ENCODE measurements at regions not wholly inside any gene's neighbourhood (a gene's known extent, or its start where the extent isn't known, plus 50 kb on each side); places are given as distances from the start of the nearest gene placed in this dataset.

GRCh38 chr18:47758000-47758399 lies 172.5 kb downstream of the SMAD2 start:
- Mint-ChIP-seq H3K36me3 (no peaks in the 10 kb centered on the region), H3K27ac (no peak overlapping the region), H3K4me3 (no peak overlapping the region), H3K9me3 (peaks cover 13% of the 10 kb centered on the region), H3K4me1 (no peaks in the 10 kb centered on the region), H3K27me3 (ENCODE audit: insufficient read depth, low read depth) (peaks cover 12% of the 10 kb centered on the region)
- no peaks in the 10 kb centered on the region for H3K36me3 ChIP-seq
- no peak overlapping the region for H3K27ac ChIP-seq
- TF ChIP-seq EZH2phosphoT487 (IDR thresholded peaks at IDR 0.05), result no peak
- TF ChIP-seq CTCF (IDR thresholded peaks at IDR 0.05), result peak; percentile 50
- DNase-seq (ENCODE audit: low spot score), result peak; percentile 22
- H3K79me2 ChIP-seq (ENCODE audit: low read depth), result no peaks in the 10 kb centered on the region
- H3K4me3 ChIP-seq, result no peak overlapping the region
- H3K4me2 ChIP-seq, result no peak overlapping the region
- H3K9ac ChIP-seq, result no peak overlapping the region
- H3K27me3 ChIP-seq, result no peaks in the 10 kb centered on the region
- no peaks in the 10 kb centered on the region for H3K9me3 ChIP-seq (ENCODE audit: low read depth)
- no peaks in the 10 kb centered on the region for H4K20me1 ChIP-seq (ENCODE audit: low read depth)
- H3F3A ChIP-seq (ENCODE audit: low read depth), result no peaks in the 10 kb centered on the region
- H3K4me1 ChIP-seq, result no peaks in the 10 kb centered on the region
- no peak overlapping the region for H2AFZ ChIP-seq (replicated peaks)

DNA sequence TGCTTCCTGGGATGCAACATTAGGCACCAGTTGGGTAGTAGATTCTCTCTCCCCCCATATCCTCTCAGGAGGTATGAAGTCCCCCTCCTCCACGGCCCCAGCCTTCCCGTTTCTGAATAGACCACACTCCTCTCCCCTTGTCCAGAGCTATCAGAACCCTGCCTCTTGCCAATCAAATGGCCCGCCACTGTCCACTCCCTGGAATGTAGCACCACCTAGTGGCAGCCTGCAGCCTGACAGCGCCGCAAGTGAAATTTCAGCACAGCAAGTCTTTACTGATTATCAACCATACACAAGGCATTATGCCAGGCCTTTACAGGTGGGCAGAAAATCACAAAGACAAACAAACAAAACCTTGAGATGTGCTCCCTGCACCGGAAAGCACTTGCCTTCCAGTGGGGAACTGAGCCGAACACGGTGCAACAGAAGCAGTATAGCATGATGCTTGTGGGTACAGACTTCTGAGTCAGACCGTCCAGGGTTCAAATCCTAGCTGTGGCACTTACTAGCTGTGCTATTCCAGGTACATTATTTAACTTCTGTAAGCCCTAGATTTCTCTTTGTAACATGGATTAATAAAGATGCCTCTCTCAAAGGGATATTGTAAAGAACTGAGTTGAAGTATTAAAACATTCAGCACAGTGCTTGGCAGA lies 174.0 kb downstream of the SMAD2 start:
- Mint-ChIP-seq H3K27me3 (ENCODE audit: insufficient read depth, low read depth) (peaks cover 15% of the 10 kb centered on the region), H3K4me3 (no peak overlapping the region), H3K4me1 (no peaks in the 10 kb centered on the region), H3K9me3 (peaks cover 13% of the 10 kb centered on the region), H3K27ac (no peak overlapping the region), H3K36me3 (no peaks in the 10 kb centered on the region)
- H3F3A ChIP-seq (ENCODE audit: low read depth), result no peaks in the 10 kb centered on the region
- no peak overlapping the region for H3K4me3 ChIP-seq
- H2AFZ ChIP-seq (replicated peaks), result no peak overlapping the region
- no peak overlapping the region for H3K9ac ChIP-seq
- no peak overlapping the region for H3K27ac ChIP-seq
- H3K4me1 ChIP-seq, result no peaks in the 10 kb centered on the region
- H3K36me3 ChIP-seq, result no peaks in the 10 kb centered on the region
- H3K9me3 ChIP-seq (ENCODE audit: low read depth), result no peaks in the 10 kb centered on the region
- H3K4me2 ChIP-seq, result no peak overlapping the region
- no peaks in the 10 kb centered on the region for H3K27me3 ChIP-seq
- TF ChIP-seq CTCF (IDR thresholded peaks at IDR 0.05) (peak; percentile 99), EZH2phosphoT487 (IDR thresholded peaks at IDR 0.05) (no peak), EZH2 (IDR thresholded peaks at IDR 0.05) (no peak)
- peak; percentile 83 for DNase-seq (ENCODE audit: low spot score)
- no peaks in the 10 kb centered on the region for H4K20me1 ChIP-seq (ENCODE audit: low read depth)
- H3K79me2 ChIP-seq (ENCODE audit: low read depth), result no peaks in the 10 kb centered on the region

GRCh38 chr18:47755102-47755456 lies 175.4 kb downstream of the SMAD2 start:
- DNase-seq (ENCODE audit: low spot score), result no peak
- Mint-ChIP-seq H3K9me3 (peaks cover 7% of the 10 kb centered on the region), H3K27me3 (ENCODE audit: insufficient read depth, low read depth) (peaks cover 15% of the 10 kb centered on the region), H3K4me3 (no peak overlapping the region), H3K27ac (no peak overlapping the region), H3K36me3 (no peaks in the 10 kb centered on the region), H3K4me1 (no peaks in the 10 kb centered on the region)
- peaks cover 2% of the 10 kb centered on the region for H3F3A ChIP-seq (ENCODE audit: low read depth)
- no peaks in the 10 kb centered on the region for H3K36me3 ChIP-seq
- no peak overlapping the region for H3K4me2 ChIP-seq
- no peak overlapping the region for H2AFZ ChIP-seq (replicated peaks)
- H4K20me1 ChIP-seq (ENCODE audit: low read depth), result no peaks in the 10 kb centered on the region
- H3K4me3 ChIP-seq, result no peak overlapping the region
- TF ChIP-seq CTCF (IDR thresholded peaks at IDR 0.05) (no peak), EZH2 (IDR thresholded peaks at IDR 0.05) (no peak), EZH2phosphoT487 (IDR thresholded peaks at IDR 0.05) (no peak)
- no peaks in the 10 kb centered on the region for H3K27me3 ChIP-seq
- H3K9ac ChIP-seq, result no peak overlapping the region
- H3K79me2 ChIP-seq (ENCODE audit: low read depth), result no peaks in the 10 kb centered on the region
- H3K4me1 ChIP-seq, result no peaks in the 10 kb centered on the region
- H3K27ac ChIP-seq, result no peak overlapping the region
- H3K9me3 ChIP-seq (ENCODE audit: low read depth), result no peaks in the 10 kb centered on the region
